ENCODE measurements at regions not wholly inside any gene's neighbourhood (a gene's known extent, or its start where the extent isn't known, plus 50 kb on each side); places are given as distances from the start of the nearest gene placed in this dataset.
"Not testable (repeated sequence)": the region's sequence is repeated elsewhere in the genome, so short reads cannot be mapped to it uniquely, and the experiment has no call there.

DNA sequence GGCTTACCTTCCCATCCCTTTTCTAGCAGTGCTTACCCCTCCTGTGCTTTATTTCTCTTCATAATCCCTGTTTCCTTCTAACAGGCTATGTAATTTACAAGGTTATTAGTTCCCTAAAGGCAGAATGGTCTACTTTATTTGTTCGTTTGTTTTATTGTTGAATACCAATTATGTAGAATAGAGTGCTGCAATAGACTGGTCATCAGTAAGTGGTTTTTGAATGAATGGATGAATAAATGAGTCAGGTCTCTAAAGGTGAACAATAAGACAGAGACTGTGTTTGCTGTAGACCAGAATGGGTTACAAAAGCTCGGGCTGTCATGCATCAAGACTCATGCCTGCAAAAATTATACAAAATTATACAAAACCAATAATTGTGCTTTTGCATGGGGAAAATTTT, 332.0 kb downstream of the IRS1 start:
- DNase-seq = no peak

DNA sequence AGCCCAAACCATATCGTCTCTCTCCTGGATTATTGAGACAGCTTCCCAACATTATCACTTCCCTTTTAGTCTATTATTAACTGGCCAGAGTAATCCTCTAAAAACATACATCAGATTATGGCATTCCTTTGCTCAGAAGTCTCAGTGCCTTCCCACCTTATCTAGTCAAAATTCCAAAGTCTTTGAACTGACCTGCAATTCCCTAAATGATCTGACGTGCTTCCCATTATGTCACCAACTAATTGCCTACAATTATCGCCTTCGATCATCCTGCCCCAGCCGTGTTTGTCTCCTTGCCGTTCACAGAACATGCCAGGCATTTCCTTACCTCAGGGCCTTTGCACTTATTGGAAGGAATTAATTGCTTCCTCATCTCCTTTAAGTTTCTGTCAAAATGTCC, 332.4 kb downstream of the IRS1 start:
- DNase-seq = no peak

DNA sequence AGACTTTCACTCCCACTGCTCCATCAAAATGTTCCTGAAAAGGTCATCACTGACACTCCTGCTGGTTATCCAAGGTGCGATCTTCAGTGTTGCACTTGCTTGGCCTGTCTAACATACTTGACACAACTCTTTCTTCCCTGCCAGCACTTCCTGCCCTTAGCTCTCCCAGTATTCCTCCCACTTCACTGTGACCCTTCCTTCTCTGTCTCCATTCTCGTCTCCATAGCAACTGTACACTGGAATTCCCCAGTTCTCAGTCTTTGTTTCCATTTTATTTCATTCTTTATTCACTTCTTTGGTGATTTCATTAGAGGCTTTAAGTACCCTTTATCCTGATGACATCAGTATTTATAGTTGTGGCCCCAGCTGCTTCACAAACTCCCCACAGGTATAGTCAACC, 333.0 kb downstream of the IRS1 start:
- DNase-seq = no peak

DNA sequence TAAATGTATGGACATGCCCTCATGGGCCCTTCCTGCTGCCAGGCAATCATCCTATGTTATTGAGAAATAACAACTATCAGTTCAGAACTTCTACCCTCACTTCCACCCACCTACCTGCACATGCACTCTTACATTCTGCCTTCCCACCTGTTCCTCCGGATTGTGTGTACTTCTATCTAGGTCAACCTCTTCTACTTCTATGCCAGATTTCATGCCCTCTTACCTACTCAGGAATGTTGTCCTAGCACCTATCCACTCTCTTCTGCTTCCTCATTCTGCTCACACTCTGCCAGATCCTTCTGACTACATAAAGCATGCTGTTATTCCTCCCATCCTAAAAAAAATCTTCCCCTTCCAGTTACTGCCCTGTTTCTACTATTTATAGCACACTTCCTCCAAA, 333.5 kb downstream of the IRS1 start:
- DNase-seq = no peak

DNA sequence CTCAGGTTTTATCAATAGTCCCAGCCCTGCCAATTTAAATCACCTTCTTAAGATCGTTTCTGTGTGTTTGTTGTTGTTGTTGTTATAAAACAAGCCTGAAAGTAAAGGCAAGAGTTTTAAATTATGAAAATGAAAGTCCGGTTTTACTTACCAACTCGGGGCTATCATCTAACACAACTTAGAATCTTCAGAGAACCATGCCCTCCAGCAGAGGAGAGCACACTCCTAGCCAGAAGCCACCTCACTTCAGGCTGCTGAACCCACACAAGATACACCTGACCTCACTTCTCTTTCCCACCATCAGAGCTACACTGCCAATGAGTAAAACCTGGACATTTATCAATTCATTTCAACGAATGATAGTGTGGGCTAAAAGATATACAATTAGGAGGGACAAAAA, 335.2 kb downstream of the IRS1 start:
- no peak for DNase-seq

DNA sequence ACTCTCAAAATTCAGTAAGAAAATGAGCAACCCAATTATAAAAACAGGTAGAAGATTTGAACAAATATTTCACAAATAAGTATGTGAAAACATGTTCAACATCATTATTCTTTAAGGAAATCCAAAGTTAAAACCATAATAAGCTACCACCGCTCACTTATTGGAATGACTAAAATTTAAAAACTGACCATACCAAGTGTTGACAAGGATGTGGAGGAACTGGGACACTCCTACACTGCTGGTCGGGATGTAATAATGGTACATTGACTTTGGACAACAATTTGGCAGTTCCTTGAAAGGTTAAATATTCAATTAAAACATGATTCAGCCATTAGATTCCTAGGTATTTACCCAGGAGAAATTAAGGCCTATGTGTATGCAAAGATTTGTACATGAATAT, 336.5 kb downstream of the IRS1 start:
- no peak for DNase-seq

DNA sequence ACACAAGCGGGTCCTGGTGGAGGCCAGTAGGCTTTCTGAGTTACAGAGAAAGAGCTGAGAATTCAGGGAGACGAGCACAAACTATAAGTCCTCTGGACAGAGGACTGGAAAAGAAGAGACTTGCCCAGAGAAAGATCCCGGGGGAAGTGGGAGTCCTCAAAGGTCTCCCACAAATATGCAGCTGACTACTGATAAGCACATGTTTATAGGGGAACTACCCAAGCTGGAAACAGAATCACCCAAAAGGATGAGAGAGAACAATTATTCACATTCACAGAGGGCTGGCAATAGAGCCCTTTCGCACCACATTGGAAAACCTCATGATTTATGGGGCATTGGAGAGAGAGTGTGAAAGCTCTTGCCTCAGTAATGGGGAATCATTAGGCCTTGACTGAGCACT, 337.6 kb downstream of the IRS1 start:
- DNase-seq = no peak

DNA sequence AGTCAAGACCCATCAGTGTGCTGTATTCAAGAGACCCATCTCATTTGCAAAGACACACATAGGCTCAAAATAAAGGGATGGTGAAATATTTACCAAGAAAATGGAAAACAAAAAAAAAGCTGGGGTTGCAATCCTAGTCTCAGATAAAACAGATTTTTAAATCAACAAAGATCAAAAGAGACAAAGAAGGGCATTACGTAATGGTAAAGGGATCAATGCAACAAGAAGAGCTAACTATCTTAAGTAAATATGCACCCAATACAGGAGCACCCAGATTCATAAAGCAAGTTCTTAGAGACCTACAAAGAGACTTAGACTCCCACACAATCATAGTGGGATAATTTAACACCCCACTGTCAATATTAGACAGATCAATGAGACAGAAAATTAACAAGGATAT, 343.5 kb downstream of the IRS1 start:
- not testable (repeated sequence) for DNase-seq

DNA sequence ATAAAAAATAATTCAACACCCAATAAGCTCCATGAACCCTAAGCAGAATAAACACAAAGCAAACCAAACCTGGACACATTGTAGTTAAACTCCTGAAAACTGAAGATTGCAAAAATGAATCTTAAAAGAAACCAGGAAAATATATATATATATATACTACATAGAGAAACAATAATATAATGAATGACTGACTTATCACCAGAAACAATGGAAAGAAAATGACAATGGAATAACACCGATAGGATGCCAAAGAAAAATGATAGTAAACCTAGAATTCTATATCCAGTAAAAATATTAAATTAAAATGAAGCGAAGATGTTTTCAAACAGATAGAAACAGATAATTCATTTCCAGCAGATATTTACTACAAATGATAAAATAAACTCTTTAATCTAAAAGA, 346.9 kb downstream of the IRS1 start:
- DNase-seq = no peak

DNA sequence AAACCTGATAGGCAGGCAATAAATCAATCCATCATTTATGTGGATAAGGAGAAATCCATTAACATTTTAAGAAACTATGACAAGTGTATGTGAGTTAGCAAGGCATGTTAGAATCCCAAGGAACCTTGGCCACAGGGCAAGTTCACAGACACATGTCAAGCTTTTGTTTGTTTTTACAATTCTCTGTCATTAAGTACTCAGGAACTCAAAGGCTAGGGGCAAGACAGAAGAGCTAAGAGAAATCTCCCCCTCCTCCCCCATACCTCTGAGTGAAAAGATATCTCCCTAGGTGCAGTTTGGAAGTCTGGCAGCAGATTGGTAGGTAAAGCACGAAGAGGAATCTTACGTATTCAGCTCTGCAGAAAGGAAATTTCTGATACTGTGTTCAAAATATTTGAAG, 348.1 kb downstream of the IRS1 start:
- DNase-seq = no peak

DNA sequence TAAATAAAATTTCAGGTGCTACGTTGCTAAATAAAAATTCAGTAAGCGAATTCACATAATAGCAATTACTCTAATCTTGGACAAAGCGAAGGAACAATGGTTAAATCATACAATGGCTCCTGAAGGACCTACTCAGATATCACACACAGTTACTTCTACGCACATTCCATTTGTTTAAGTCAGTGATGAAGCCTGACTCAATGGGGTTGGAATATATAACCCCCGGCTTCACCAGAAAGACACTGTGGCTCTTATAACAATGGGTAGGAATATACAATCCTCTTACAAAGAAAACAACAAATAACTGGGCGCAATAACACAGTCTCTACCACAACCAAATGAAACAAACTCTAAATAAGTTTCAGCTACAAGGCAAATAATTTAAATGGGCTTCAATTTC, 349.5 kb downstream of the IRS1 start:
- no peak for DNase-seq

DNA sequence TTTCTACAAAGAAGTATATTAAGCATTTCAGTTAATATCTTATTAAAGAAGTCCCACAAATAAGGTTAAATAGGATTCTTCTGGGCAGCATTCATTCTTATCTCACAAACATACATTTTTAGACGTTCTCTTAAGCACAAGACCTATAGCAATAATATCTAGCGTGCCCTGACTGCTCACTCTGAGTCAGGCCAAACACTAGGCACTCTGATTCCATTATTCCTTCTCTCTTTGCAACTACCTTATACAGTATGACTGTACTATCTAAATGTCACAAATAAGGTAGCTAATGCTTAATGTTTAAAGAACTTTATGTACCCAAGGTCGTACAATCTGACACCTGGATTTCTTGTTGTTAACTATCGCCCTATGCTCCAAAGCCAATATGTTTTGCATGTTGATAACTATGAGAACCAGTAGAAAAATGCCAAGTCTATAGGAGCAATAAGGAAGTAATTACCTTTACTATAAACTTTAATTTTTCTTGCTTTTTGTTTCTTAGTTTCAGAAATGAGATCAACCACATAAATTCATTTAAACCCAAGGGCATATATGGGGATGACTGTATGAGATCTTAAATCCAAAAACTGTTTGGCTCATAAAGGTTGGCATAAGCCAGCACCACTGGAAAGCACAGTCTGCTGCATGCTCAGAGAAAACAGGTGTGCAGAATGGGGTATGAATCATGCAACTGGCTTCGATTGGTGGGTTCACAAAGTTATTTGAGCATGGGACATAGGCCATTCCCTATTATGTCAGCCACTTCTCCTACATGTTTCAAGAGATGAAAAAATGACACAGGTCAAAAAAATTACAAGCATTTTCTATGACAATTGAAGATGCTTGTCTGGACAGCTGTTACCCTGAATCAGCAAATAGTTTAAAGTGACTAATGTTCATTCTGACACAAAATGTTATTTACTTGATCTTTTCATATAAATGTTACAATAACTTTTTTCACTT, 352.0 kb downstream of the IRS1 start:
- no peak for DNase-seq

DNA sequence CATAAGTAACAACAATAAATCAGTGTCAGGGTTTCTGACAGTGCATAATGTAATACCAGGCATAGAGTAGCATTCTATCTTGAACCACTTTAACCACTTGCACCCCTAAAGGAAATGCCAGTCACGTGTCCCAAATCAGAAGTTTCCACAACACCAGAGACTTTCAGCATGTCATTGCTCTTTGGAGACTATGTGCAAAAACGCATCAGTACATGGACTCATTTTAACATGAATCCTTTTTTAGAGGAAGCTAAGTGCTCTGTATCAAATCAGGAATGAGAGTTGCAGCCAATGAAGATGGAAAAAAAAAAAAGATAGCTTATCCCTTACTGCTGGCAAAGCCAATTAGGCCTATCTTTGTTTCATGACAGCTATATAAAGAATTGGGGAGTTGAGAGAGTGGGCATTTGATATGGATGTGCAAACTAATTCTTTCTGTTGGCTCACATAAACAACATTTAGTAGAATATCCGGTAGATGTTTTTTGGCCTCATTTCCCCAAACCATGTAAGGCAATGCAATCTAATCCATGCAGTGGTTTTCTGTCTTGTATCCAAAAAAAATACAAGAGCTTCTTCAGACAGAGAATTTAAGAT, 353.1 kb downstream of the IRS1 start:
- no peak for DNase-seq

DNA sequence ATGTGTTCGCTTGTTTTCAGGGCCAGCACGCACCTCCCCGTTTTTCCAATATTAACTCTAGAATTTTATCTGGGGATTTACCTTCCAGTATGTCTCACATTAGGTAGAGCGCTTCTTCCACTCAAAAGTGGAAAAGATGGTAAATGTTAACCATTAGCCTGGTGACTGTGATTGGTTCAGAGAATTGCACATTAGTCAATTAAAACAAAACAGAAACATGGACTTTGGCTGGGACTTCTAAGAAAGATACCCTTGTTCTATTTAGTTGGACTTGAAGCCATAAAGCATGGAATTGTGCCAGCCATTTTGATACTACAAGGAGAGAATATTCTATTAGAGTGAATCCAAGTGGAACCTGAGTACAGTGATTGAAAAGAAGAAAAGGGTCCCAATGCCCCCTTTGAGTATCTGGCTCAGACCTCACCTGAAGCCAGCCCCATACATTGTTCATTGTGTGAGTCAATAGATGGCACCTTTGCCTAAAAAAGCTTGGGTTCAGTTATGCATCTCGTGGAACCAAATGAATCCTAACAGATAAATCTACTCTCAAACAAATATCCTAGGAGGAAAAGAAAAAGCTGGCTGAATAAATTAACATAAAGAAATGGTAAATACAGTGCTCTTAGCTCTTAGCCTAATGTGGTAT, 354.3 kb downstream of the IRS1 start:
- no peak for DNase-seq

DNA sequence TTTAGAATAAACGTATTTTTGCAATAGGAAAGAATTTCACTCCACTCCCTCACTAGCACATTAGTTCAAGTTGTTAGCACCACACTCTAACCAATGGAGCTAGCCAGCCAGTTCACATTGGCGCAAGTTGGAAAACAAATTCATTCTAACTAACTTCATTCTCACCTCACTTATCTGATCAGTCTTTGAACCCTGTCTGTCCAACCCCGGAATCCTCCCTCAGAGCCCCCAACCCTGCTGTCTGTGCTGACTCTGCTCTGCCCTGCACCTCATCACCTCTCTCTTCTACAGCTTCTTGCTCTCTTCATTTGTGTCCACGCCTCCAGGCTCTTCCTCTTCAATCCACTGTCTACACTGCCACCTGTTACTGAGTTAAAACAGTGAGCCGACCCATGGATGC, 356.5 kb downstream of the IRS1 start:
- DNase-seq = no peak

DNA sequence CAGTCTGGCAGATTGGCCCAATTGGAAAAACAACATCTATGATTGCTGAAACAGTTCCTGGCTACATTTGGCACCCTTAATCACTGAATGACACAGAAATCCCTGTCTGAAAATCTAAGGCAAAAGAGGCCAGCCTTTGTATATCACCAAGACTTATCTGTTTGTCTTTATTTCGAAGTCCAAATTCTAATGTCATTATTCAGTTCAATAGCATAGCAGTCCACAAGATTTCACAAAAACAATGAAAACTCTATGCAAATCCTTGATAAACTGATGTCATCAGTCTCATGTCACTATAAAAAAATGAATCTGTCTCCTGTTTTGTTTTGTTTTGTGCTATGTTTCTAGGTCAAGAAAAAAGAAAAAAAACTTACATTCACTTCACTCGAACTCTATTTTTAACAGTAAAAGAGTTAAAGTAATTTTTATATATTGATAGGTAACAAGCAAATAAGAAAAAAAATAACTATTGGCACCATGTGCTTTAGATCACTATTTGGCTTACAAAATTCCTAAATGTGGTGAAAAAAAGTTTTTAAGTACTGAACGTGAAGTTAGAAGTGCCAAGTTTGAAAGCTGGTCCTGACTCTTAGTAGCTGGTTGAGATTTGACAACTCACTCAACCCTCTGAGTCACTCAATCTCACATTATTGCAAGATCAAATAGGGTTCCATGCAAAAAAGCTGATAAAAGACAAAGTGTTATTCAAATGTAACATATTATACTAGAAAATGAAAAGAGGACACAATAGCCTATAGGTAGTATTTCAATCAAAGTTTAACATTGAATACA, 359.3 kb downstream of the IRS1 start:
- no peak for DNase-seq

DNA sequence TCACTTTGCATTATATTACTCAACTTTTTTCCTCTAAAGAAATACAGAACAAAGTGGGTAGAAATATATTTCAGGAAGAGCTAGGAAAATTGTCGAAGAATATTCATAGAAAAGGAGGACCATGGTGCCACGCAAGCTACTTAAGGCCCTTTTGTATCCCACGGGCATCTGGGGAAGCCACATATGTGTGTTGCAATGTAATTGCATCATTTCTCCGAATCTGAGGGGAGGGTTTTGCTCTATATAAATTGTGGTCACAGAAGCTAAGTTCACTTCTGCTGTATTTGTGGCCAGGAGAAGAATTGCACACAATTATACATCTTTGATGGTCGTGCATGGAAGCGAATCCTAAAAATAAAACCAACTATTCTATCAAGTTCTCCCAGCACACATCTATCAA, 360.3 kb downstream of the IRS1 start:
- DNase-seq = no peak

DNA sequence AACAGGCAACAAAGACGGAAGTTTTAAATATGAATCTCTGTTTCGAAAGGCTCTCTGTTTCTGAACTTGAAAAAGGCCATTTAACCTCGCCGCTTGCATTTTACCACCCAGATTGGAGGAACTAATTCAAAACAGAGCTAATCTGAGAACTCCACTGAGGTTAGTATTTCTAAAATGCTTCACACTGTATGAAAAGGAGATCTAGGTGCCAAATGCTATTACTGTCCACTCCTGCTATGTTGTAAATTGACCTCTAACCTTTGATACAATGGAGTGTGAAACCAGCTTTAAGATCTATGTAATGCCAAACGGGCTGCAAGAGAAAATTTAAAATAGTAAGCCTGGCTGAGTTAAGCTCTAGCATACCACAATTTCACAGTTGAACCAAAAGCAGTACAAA, 364.5 kb downstream of the IRS1 start:
- DNase-seq = no peak

DNA sequence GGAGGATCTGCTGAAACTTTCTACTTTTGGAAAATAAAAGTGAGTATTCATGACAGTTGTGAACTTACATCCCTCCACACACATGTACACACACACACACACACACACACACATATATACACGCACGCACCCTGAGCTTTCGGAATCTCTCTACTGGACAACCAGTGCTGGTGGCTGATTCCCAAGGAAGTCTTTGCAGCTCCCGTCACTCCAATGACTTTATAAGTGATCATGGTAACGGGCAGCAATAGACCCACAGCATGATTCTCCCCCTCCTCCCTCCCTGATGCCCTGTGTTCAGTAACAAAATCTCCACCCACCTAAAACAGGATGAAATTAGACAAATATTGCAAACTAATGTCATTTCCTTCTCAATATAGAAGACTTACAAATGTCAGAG, 364.9 kb downstream of the IRS1 start:
- no peak for DNase-seq

DNA sequence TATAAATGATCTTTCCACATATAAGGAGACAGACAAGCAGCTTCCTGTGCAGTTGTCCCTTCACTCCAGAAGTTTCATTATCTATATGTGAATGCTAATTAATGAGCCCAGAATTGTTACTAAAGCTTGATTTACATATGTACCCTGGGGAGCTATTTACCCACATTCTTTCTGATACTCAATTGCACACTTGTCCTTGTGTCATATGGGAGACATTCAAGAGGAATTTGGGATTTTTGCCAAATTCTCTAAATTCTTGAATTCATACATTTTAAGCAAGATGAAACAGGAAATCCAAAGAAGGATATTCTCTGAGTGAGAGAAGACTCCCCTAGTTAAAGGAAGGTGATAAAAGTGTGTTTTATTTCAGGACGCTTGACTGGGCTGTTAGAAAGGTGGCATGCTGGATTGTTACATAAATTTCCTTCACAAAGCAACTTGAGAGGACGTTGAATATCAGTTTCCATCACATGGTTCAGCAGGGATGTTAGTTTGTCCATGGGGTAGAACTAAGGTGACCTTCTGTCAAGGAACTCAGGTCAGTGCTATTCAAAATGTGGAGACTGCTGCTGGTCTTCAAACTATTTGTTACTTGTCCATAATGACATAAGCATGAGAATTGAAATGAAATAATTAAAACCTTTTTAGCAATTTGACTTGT, 368.2 kb downstream of the IRS1 start:
- DNase-seq = no peak

DNA sequence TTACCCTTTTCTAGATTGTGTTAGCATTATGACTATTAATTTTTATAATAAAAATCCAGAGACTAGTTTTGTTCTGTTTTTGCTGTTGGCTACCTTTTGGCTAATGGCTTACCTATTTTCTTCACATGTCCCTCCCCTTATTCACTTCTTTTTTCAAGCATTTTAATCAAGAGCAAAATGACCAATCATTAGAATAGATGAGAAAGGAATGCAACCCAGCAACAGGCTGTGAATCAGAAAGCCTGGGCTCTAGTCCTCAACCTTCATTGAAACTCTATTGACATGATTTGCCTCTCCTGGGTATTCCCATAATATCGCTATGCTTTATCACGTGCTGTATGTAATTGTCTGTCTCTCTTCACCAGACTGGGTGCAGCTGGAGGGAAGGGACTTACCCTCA, 370.1 kb downstream of the IRS1 start:
- no peak for DNase-seq

DNA sequence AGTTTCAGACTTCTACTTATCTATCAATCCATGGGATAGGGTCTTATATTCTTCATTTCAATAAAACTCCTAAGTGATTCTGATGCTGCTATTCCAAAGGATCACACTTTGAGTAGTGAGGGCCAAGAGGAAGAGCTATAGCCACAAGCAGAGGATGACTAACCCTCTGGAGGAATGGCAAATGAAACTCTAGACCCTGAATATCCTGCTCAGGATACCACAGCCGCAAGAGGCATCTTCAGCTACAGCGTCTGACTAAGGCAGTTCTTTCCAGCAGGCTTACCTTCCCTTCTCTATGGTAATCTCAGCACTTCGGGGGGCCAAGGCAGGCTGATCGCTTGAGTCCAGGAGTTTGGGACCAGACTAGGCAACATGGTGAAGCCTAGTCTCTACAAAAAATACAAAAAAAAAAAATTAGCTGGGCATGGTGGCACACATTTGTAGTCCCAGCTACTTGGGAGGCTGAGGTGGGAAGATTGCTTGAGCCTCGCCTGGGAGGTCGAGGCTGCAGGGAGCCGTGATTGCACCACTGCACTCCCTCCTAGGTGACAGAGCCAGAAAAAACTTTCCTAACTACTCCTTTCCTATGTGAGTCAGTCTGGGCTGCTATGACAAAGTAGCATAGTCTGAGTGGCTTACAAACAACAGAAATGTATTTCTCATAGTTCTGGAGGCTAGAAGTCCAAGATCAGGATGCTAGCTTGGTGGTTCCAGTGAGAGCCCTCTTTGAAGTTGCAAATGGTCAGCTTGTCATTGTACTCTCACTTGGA, 371.9 kb downstream of the IRS1 start:
- DNase-seq = no peak

Measured in C1 segment of cervical spinal cord (tissue), 14 donors.